Bronchial epithelial cell (primary cell): ENCODE measurements at regions not wholly inside any gene's neighbourhood (a gene's known extent, or its start where the extent isn't known, plus 50 kb on each side); places are given as distances from the start of the nearest gene placed in this dataset.

ENCODE experiments used
- DNase-seq: peaks from one replicate; pipeline ENCODE4 v3.0.0-alpha.2; 2010; ENCODE audit warnings: low read depth
- FAIRE-seq: peaks from 2 replicates; lab custom pipeline; 2011; peaks lifted over from hg19 to GRCh38; lab: Jason Lieb, UNC
- H3K27me3 ChIP-seq: 2 replicates; pipeline ENCODE4 v1.5.1; 2011; ENCODE audit warnings: low read length; ENCODE audit not compliant: control insufficient read depth, insufficient read depth
- H3K36me3 ChIP-seq: 2 replicates; pipeline ENCODE4 v1.5.1; 2011; ENCODE audit warnings: low read length; ENCODE audit not compliant: control insufficient read depth, insufficient read depth
- H3K4me3 ChIP-seq: 2 replicates; pipeline ENCODE4 v1.5.1; 2011; ENCODE audit warnings: mild to moderate bottlenecking, low read depth, low read length, control low read depth
- TF ChIP-seq, protein P1 (sequence below): IDR thresholded peaks from 2 replicates; pipeline ENCODE4 v1.5.1; 2011; ENCODE audit warnings: mild to moderate bottlenecking, moderate library complexity, low read length, control low read depth, inconsistent platforms; ENCODE audit not compliant: insufficient read depth, severe bottlenecking

DNA sequence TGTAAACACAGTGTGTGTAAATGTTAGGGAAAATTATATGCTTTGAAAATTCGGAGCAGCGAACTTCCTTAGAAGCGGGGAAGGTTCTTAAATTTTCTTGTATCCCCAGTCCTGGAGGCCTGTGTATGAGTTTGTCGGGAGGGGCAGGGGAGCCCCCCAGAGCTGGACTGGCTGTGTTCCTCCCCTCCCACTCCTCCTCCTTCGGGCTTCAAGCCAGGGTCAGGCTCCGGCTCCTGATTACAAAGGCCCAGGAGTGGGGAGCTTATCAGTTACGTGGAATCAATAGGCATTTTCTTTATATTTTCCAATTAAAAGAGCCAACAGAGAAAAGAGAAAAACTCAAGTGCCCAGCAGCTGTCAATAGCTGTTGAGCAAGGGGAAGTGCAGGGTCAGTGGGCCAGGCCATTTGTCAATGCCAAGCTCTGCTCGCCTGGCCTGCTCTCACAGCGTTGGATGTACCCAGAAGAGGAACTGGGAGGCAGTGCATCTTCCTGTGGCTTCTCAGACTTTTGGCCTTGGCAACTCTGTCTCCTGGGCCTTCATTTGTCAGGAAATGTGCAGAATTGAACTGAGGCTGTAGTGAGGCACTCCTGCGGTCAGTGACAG lies 156.9 kb upstream of the PCBD1 start:
- Histone ChIP-seq H3K4me3 (no peak overlapping the region), H3K27me3 (peaks cover 6% of the 10 kb centered on the region), H3K36me3 (no peaks in the 10 kb centered on the region)
- FAIRE-seq = no peak
- TF ChIP-seq, protein P1, sequence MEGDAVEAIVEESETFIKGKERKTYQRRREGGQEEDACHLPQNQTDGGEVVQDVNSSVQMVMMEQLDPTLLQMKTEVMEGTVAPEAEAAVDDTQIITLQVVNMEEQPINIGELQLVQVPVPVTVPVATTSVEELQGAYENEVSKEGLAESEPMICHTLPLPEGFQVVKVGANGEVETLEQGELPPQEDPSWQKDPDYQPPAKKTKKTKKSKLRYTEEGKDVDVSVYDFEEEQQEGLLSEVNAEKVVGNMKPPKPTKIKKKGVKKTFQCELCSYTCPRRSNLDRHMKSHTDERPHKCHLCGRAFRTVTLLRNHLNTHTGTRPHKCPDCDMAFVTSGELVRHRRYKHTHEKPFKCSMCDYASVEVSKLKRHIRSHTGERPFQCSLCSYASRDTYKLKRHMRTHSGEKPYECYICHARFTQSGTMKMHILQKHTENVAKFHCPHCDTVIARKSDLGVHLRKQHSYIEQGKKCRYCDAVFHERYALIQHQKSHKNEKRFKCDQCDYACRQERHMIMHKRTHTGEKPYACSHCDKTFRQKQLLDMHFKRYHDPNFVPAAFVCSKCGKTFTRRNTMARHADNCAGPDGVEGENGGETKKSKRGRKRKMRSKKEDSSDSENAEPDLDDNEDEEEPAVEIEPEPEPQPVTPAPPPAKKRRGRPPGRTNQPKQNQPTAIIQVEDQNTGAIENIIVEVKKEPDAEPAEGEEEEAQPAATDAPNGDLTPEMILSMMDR = no peak
- DNase-seq = no peak

DNA sequence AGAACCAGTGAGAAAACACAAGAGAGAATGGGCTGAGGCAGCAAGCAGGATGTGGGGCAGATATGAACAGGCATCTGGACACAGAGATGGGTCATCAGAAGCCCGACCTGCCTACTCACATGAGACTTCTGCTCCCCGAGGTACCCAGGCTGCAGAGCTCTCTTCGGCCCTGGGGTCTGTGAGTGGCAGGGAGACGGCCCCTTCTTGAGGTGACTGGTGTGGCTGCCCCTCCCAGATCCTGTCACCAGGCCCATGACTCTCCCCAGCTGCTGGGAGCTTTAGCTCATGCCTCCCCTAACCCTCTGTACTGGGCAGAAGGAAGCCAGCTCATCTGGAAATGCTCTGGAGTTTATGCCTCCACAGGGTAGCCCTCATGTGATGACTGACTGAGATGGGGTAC lies 157.6 kb upstream of the PCBD1 start:
- TF ChIP-seq, protein P1 = no peak
- H3K27me3 ChIP-seq = peaks cover 3% of the 10 kb centered on the region
- FAIRE-seq (peak; percentile 7), DNase-seq (no peak)
- H3K4me3 ChIP-seq = no peak overlapping the region
- H3K36me3 ChIP-seq = no peaks in the 10 kb centered on the region

DNA sequence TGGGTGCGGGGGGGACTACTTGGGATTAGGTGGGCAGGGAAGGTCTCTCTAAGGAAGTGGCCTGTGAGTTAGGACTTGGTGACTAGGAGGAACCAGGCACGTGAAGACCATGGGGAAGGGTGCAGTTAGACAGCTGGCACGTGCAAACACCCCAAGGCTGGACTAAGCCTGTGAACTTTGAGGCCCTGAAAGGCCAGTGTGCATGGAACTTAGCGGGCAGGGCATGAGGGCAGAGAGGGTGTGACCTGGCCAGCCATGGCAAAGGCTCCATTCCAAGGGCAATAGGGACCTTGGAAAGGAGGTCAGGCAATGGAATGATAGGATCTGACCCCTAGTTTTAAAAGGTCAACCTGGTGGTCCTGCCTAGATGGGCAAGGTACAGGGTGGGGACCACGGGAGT lies 158.4 kb upstream of the PCBD1 start:
- Histone ChIP-seq H3K4me3 (no peak overlapping the region), H3K36me3 (no peaks in the 10 kb centered on the region), H3K27me3 (no peaks in the 10 kb centered on the region)
- TF ChIP-seq, protein P1 = no peak
- FAIRE-seq (no peak), DNase-seq (no peak)

DNA sequence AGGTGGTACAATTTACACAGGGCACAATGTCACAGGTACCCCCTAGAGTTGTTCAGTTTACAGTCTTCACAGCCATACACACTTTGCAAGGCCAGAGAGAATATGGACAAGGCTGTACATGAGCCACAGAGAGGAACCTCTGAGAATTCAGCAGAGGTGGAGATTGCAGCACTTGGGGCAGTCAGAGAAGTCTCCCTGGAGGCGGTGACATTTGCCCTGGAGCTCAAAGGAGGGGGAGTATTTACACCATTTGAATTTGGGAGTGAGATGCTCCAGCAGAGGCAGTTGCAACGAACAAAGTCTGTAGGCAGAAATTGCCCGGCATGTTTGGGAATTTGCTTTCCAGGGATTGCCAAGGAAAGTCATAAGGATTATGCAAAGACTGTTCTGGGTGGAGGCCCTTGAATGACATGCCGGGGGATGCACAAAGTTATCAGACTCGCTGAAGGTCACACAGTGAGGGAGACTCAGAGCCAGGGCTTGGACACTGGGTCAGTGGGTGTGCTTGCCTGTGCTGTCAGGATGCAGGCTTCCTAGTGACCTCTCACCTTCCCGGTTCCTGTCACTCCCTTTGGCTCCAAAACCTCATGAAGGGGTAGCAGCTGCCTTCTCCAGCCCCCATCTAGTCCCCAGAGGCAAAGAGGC lies 160.7 kb upstream of the PCBD1 start:
- Histone ChIP-seq H3K27me3 (peaks cover 1% of the 10 kb centered on the region), H3K36me3 (no peaks in the 10 kb centered on the region), H3K4me3 (no peak overlapping the region)
- DNase-seq (no peak), FAIRE-seq (no peak)
- TF ChIP-seq, protein P1 = no peak

DNA sequence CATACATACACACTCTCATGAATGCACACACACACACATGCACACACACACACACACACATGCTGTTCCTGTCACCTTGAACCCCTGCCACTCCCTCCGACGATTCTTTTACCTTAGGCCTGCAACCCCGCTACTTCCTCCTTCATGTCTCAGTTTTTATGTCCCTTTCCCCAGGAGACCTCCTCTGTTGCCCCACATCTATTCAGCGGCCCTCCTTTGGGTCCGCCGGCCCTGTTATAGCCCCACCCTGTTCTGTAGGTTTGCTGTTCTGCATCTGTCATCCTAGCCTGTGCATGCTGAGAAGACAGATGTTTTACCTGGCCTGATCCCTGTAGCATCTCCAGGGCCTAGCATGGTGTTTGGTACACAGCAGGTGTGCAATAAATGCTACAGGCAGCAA lies 161.6 kb upstream of the PCBD1 start:
- no peak for FAIRE-seq
- no peaks in the 10 kb centered on the region for H3K36me3 ChIP-seq

More for the DNA sequence above, 161.6 kb upstream of the PCBD1 start:
- peaks cover 1% of the 10 kb centered on the region for H3K27me3 ChIP-seq
- TF ChIP-seq, protein P1 = no peak
- no peak for DNase-seq
- H3K4me3 ChIP-seq = no peak overlapping the region
